NOMO-1 treated with dmso at 0.1 percent for 144 hours (cell line): ENCODE measurements at regions not wholly inside any gene's neighbourhood (a gene's known extent, or its start where the extent isn't known, plus 50 kb on each side); places are given as distances from the start of the nearest gene placed in this dataset.

ENCODE experiments used
- DNase-seq: peaks from one replicate; lab custom pipeline; 2025; ENCODE audit not compliant: unreplicated experiment; lab: John Stamatoyannopoulos, UW

GRCh38 chr1:187079330-187079729, 250.6 kb downstream of the PLA2G4A start:
- DNase-seq = no peak

GRCh38 chr1:187091666-187092065, 262.9 kb downstream of the PLA2G4A start:
- DNase-seq = no peak

- DNase-seq = no peak
These were observed 263.4 kb downstream of the PLA2G4A start for GRCh38 chr1:187092104-187092503.

- DNase-seq = no peak
These were observed 267.9 kb downstream of the PLA2G4A start for GRCh38 chr1:187096689-187097088.

- DNase-seq = no peak
These were observed 281.6 kb downstream of the PLA2G4A start for GRCh38 chr1:187110351-187110750.

GRCh38 chr1:187114792-187115191, 286.0 kb downstream of the PLA2G4A start:
- no peak for DNase-seq

GRCh38 chr1:187121661-187122060, 292.9 kb downstream of the PLA2G4A start:
- no peak for DNase-seq

GRCh38 chr1:187122566-187122965, 293.8 kb downstream of the PLA2G4A start:
- no peak for DNase-seq

- no peak for DNase-seq
These were observed 300.4 kb downstream of the PLA2G4A start for GRCh38 chr1:187129132-187129531.

GRCh38 chr1:187143783-187144182, 315.0 kb downstream of the PLA2G4A start:
- DNase-seq = no peak

GRCh38 chr1:187146388-187146787, 317.6 kb downstream of the PLA2G4A start:
- no peak for DNase-seq

- no peak for DNase-seq
These were observed 322.8 kb downstream of the PLA2G4A start for GRCh38 chr1:187151555-187151954.

GRCh38 chr1:187153047-187153446, 324.3 kb downstream of the PLA2G4A start:
- DNase-seq = no peak

- DNase-seq = no peak
These were observed 328.4 kb downstream of the PLA2G4A start for GRCh38 chr1:187157115-187157514.

- DNase-seq = no peak
These were observed 328.8 kb downstream of the PLA2G4A start for GRCh38 chr1:187157552-187157951.

GRCh38 chr1:187167555-187167954, 338.8 kb downstream of the PLA2G4A start:
- DNase-seq = no peak

GRCh38 chr1:187168297-187168696, 339.5 kb downstream of the PLA2G4A start:
- DNase-seq = no peak

GRCh38 chr1:187185389-187185788, 356.6 kb downstream of the PLA2G4A start:
- no peak for DNase-seq

- no peak for DNase-seq
These were observed 368.9 kb downstream of the PLA2G4A start for GRCh38 chr1:187197685-187198084.

- DNase-seq = no peak
These were observed 374.5 kb downstream of the PLA2G4A start for GRCh38 chr1:187203257-187203656.

- DNase-seq = no peak
These were observed 383.6 kb downstream of the PLA2G4A start for GRCh38 chr1:187212377-187212776.

- no peak for DNase-seq
These were observed 397.6 kb downstream of the PLA2G4A start for GRCh38 chr1:187226396-187226795.

- DNase-seq = no peak
These were observed 400.0 kb downstream of the PLA2G4A start for GRCh38 chr1:187228790-187229189.

- no peak for DNase-seq
These were observed 400.7 kb downstream of the PLA2G4A start for GRCh38 chr1:187229496-187229895.
